ENCODE measurements at regions not wholly inside any gene's neighbourhood (a gene's known extent, or its start where the extent isn't known, plus 50 kb on each side); places are given as distances from the start of the nearest gene placed in this dataset.

- H3K9me3 Mint-ChIP-seq = peaks cover 9 to 10% of the 10 kb centered on the region in 2 donors
- ATAC-seq (replicated peaks) (no peak), DNase-seq (no peak)
- H3K4me1 Mint-ChIP-seq (ENCODE audit: low read depth in 2 of 2) = no peaks in the 10 kb centered on the region
- no peak overlapping the region for H3K27ac Mint-ChIP-seq
- no peaks in the 10 kb centered on the region for H3K27me3 Mint-ChIP-seq
- H3K4me3 Mint-ChIP-seq = no peak overlapping the region
- no peaks in the 10 kb centered on the region for H3K36me3 Mint-ChIP-seq (ENCODE audit: insufficient read depth)
These were observed 765.1 kb upstream of the SLC8A1 start for GRCh38 chr2:41216978-41217377.

- DNase-seq = no peak
- H3K4me3 Mint-ChIP-seq = no peak overlapping the region
- no peaks in the 10 kb centered on the region for H3K36me3 Mint-ChIP-seq (ENCODE audit: insufficient read depth)
- ATAC-seq (replicated peaks) = no peak
- peaks cover 15 to 21% of the 10 kb centered on the region in 2 donors for H3K9me3 Mint-ChIP-seq
- no peaks in the 10 kb centered on the region for H3K27me3 Mint-ChIP-seq
- no peaks in the 10 kb centered on the region for H3K4me1 Mint-ChIP-seq (ENCODE audit: low read depth in 2 of 2)
- H3K27ac Mint-ChIP-seq = no peak overlapping the region
These were observed 770.7 kb upstream of the SLC8A1 start for GRCh38 chr2:41222593-41222992.

GRCh38 chr2:41234093-41234492 lies 782.2 kb upstream of the SLC8A1 start:
- Mint-ChIP-seq H3K27ac (no peak overlapping the region), H3K4me3 (no peak overlapping the region)
- no peak for ATAC-seq (replicated peaks)

GRCh38 chr2:41241325-41242000 lies 789.6 kb upstream of the SLC8A1 start:
- H3K36me3 Mint-ChIP-seq (ENCODE audit: insufficient read depth) = no peaks in the 10 kb centered on the region
- no peaks in the 10 kb centered on the region for H3K4me1 Mint-ChIP-seq (ENCODE audit: low read depth in 2 of 2)
- no peak overlapping the region for H3K27ac Mint-ChIP-seq
- peaks cover 3 to 15% of the 10 kb centered on the region in 2 donors for H3K9me3 Mint-ChIP-seq
- no peak overlapping the region for H3K4me3 Mint-ChIP-seq
- no peak for ATAC-seq (replicated peaks)
- DNase-seq = no peak
- no peaks in the 10 kb centered on the region for H3K27me3 Mint-ChIP-seq

More at GRCh38 chr2:41234093-41234492, 782.2 kb upstream of the SLC8A1 start:
- Mint-ChIP-seq H3K36me3 (ENCODE audit: insufficient read depth) (peaks cover 7% of the 10 kb centered on the region), H3K4me1 (ENCODE audit: low read depth in 2 of 2) (no peaks in the 10 kb centered on the region), H3K9me3 (peaks cover 0 to 4% of the 10 kb centered on the region in 2 donors), H3K27me3 (no peaks in the 10 kb centered on the region)
- no peak for DNase-seq

GRCh38 chr2:41242001-41242331 lies 790.1 kb upstream of the SLC8A1 start:
- ATAC-seq (replicated peaks) (no peak), DNase-seq (no peak)
- no peak overlapping the region for H3K4me3 Mint-ChIP-seq
- peaks cover 3 to 15% of the 10 kb centered on the region in 2 donors for H3K9me3 Mint-ChIP-seq
- no peaks in the 10 kb centered on the region for H3K36me3 Mint-ChIP-seq (ENCODE audit: insufficient read depth)
- H3K27ac Mint-ChIP-seq = no peak overlapping the region
- no peaks in the 10 kb centered on the region for H3K27me3 Mint-ChIP-seq
- no peaks in the 10 kb centered on the region for H3K4me1 Mint-ChIP-seq (ENCODE audit: low read depth in 2 of 2)

- no peak for DNase-seq
- no peaks in the 10 kb centered on the region for H3K27me3 Mint-ChIP-seq
- no peaks in the 10 kb centered on the region for H3K9me3 Mint-ChIP-seq
- no peak for ATAC-seq (replicated peaks)
- H3K27ac Mint-ChIP-seq = no peak overlapping the region
- no peaks in the 10 kb centered on the region for H3K4me1 Mint-ChIP-seq (ENCODE audit: low read depth in 2 of 2)
- H3K36me3 Mint-ChIP-seq (ENCODE audit: insufficient read depth) = no peaks in the 10 kb centered on the region
- H3K4me3 Mint-ChIP-seq = no peak overlapping the region
These were observed 779.7 kb upstream of the PKDCC start for GRCh38 chr2:41267929-41268659.

GRCh38 chr2:41283079-41283775 lies 764.6 kb upstream of the PKDCC start:
- no peak for ATAC-seq (replicated peaks)
- no peak overlapping the region for H3K27ac Mint-ChIP-seq
- no peaks in the 10 kb centered on the region for H3K9me3 Mint-ChIP-seq
- no peak for DNase-seq
- no peaks in the 10 kb centered on the region for H3K4me1 Mint-ChIP-seq (ENCODE audit: low read depth in 2 of 2)
- H3K4me3 Mint-ChIP-seq = no peak overlapping the region
- H3K27me3 Mint-ChIP-seq = no peaks in the 10 kb centered on the region
- no peaks in the 10 kb centered on the region for H3K36me3 Mint-ChIP-seq (ENCODE audit: insufficient read depth)

- Mint-ChIP-seq H3K4me3 (no peak overlapping the region), H3K4me1 (ENCODE audit: low read depth in 2 of 2) (no peaks in the 10 kb centered on the region), H3K36me3 (ENCODE audit: insufficient read depth) (no peaks in the 10 kb centered on the region), H3K27ac (no peak overlapping the region), H3K9me3 (peaks cover 0 to 7% of the 10 kb centered on the region in 2 donors), H3K27me3 (no peaks in the 10 kb centered on the region)
- no peak for DNase-seq
- ATAC-seq (replicated peaks) = no peak
These were observed 754.3 kb upstream of the PKDCC start for GRCh38 chr2:41293491-41293890.

- H3K9me3 Mint-ChIP-seq = peaks cover 0 to 7% of the 10 kb centered on the region in 2 donors
- no peaks in the 10 kb centered on the region for H3K36me3 Mint-ChIP-seq (ENCODE audit: insufficient read depth)
- no peak overlapping the region for H3K4me3 Mint-ChIP-seq
- H3K4me1 Mint-ChIP-seq (ENCODE audit: low read depth in 2 of 2) = no peaks in the 10 kb centered on the region
- no peak overlapping the region for H3K27ac Mint-ChIP-seq
- ATAC-seq (replicated peaks) (no peak), DNase-seq (no peak)
- H3K27me3 Mint-ChIP-seq = no peaks in the 10 kb centered on the region
These were observed 753.5 kb upstream of the PKDCC start for GRCh38 chr2:41294331-41294730.

- DNase-seq (no peak), ATAC-seq (replicated peaks) (no peak)
- Mint-ChIP-seq H3K27me3 (no peaks in the 10 kb centered on the region), H3K4me1 (ENCODE audit: low read depth in 2 of 2) (no peaks in the 10 kb centered on the region), H3K27ac (no peak overlapping the region), H3K36me3 (ENCODE audit: insufficient read depth) (no peaks in the 10 kb centered on the region), H3K4me3 (no peak overlapping the region), H3K9me3 (peaks cover 4 to 14% of the 10 kb centered on the region in 2 donors)
These were observed 734.7 kb upstream of the PKDCC start for GRCh38 chr2:41313082-41313481.

- Mint-ChIP-seq H3K9me3 (no peaks in the 10 kb centered on the region), H3K27ac (no peak overlapping the region), H3K4me1 (ENCODE audit: low read depth in 2 of 2) (no peaks in the 10 kb centered on the region), H3K4me3 (no peak overlapping the region), H3K27me3 (no peaks in the 10 kb centered on the region), H3K36me3 (ENCODE audit: insufficient read depth) (no peaks in the 10 kb centered on the region)
- ATAC-seq (replicated peaks) (no peak), DNase-seq (no peak)
These were observed 733.2 kb upstream of the PKDCC start for GRCh38 chr2:41314511-41315070.

- no peak for ATAC-seq (replicated peaks)
- H3K4me3 Mint-ChIP-seq = no peak overlapping the region
These were observed 728.4 kb upstream of the PKDCC start for GRCh38 chr2:41319437-41319836.

GRCh38 chr2:41320491-41320890 lies 727.3 kb upstream of the PKDCC start:
- DNase-seq = no peak
- H3K27me3 Mint-ChIP-seq = no peaks in the 10 kb centered on the region
- no peak overlapping the region for H3K4me3 Mint-ChIP-seq
- peaks cover 0 to 5% of the 10 kb centered on the region in 2 donors for H3K9me3 Mint-ChIP-seq
- ATAC-seq (replicated peaks) = no peak
- H3K4me1 Mint-ChIP-seq (ENCODE audit: low read depth in 2 of 2) = no peaks in the 10 kb centered on the region
- no peak overlapping the region for H3K27ac Mint-ChIP-seq
- peaks cover 3% of the 10 kb centered on the region for H3K36me3 Mint-ChIP-seq (ENCODE audit: insufficient read depth)

More at GRCh38 chr2:41319437-41319836, 728.4 kb upstream of the PKDCC start:
- Mint-ChIP-seq H3K4me1 (ENCODE audit: low read depth in 2 of 2) (no peaks in the 10 kb centered on the region), H3K27me3 (no peaks in the 10 kb centered on the region), H3K36me3 (ENCODE audit: insufficient read depth) (peaks cover 3% of the 10 kb centered on the region), H3K9me3 (peaks cover 0 to under 1% of the 10 kb centered on the region in 2 donors), H3K27ac (no peak overlapping the region)
- DNase-seq = no peak

All from effector memory CD8-positive, alpha-beta T cell (primary cell).